IMR-90 (cell line): ENCODE measurements at regions not wholly inside any gene's neighbourhood (a gene's known extent, or its start where the extent isn't known, plus 50 kb on each side); places are given as distances from the start of the nearest gene placed in this dataset.

ENCODE experiments used
- ATAC-seq: fragments of 200-7000 bp; cut with Tn5 transposase; 2 replicates; pipeline ENCODE4 v1.9.1; 2020; ENCODE audit warnings: low read depth, mild to moderate bottlenecking, moderate library complexity
- BruUV-seq: library from RNA; stranded (reverse); fragments of 400-500 nt; replicated peaks from 2 replicates; lab custom pipeline; 2021; lab: Mats Ljungman, UMichigan
- CTCF ChIA-PET: fragments of 300-600 bp; formaldehyde crosslinking; extraction: SDS; loops from one replicate; lab custom pipeline; 2021; ENCODE audit warnings: antibody characterized with exemption; lab: Yijun Ruan, JAX
- POLR2A ChIA-PET: fragments of 300-600 bp; sonication (Branson Sonifier 250); formaldehyde crosslinking; loops from one replicate; lab custom pipeline; 2022; ENCODE audit warnings: antibody characterized with exemption; ENCODE audit not compliant: unreplicated experiment; lab: Charles Lee
- DNase-seq: peaks from one replicate; pipeline ENCODE4 v3.0.0; 2013
- H2AFZ ChIP-seq: replicated peaks from 2 replicates; pipeline ENCODE3; 2013; ENCODE audit warnings: low read length, mild to moderate bottlenecking; ENCODE audit not compliant: poor library complexity
- H2AK5ac ChIP-seq: 2 replicates; pipeline ENCODE4 v1.6.1; 2013; ENCODE audit warnings: low read depth, low read length, inconsistent platforms
- H2AK9ac ChIP-seq: replicated peaks from 2 replicates; pipeline ENCODE3; 2013; ENCODE audit warnings: mild to moderate bottlenecking, low read depth, low read length, moderate library complexity; ENCODE audit not compliant: poor library complexity
- H2BK120ac ChIP-seq: 2 replicates; pipeline ENCODE4 v1.6.1; 2013; ENCODE audit warnings: low read depth, low read length, inconsistent platforms
- H2BK15ac ChIP-seq: 3 replicates; pipeline ENCODE4 v1.6.1; 2013; ENCODE audit warnings: low read depth, low read length, inconsistent platforms
- H2BK20ac ChIP-seq: 2 replicates; pipeline ENCODE4 v1.6.1; 2013; ENCODE audit warnings: low read depth, mild to moderate bottlenecking, inconsistent platforms, low read length, moderate library complexity
- H2BK5ac ChIP-seq: 2 replicates; pipeline ENCODE4 v1.6.1; 2013; ENCODE audit warnings: mild to moderate bottlenecking, low read depth, low read length, inconsistent platforms; ENCODE audit not compliant: poor library complexity, severe bottlenecking
- H3K14ac ChIP-seq: replicated peaks from 2 replicates; pipeline ENCODE4 v1.6.1; 2013; ENCODE audit warnings: low read depth, low read length, inconsistent platforms
- H3K18ac ChIP-seq: 2 replicates; pipeline ENCODE4 v1.6.1; 2013; ENCODE audit warnings: low read depth, low read length, control low read depth
- H3K23ac ChIP-seq: 2 replicates; pipeline ENCODE4 v1.6.1; 2013; ENCODE audit warnings: low read depth, low read length, inconsistent platforms
- H3K27ac ChIP-seq: 2 replicates; pipeline ENCODE4 v1.5.1; 2013; ENCODE audit warnings: mild to moderate bottlenecking, control low read depth, low read length; ENCODE audit not compliant: insufficient read depth
- H3K27me3 ChIP-seq: 2 replicates; pipeline ENCODE4 v1.6.1; 2013; ENCODE audit warnings: low read length; ENCODE audit not compliant: control insufficient read depth, insufficient read depth
- H3K36me3 ChIP-seq: 2 replicates; pipeline ENCODE4 v1.6.1; 2013; ENCODE audit warnings: low read length, mixed read lengths; ENCODE audit not compliant: control insufficient read depth, insufficient read depth
- H3K4ac ChIP-seq: 2 replicates; pipeline ENCODE4 v1.6.1; 2013; ENCODE audit warnings: low read depth, low read length, inconsistent platforms
- H3K4me1 ChIP-seq: 2 replicates; pipeline ENCODE4 v1.6.1; 2013; ENCODE audit warnings: low read length, mixed read lengths; ENCODE audit not compliant: control insufficient read depth, insufficient read depth
- H3K4me2 ChIP-seq: 2 replicates; pipeline ENCODE4 v1.6.1; 2013; ENCODE audit warnings: low read depth, mild to moderate bottlenecking, control low read depth, low read length, moderate library complexity
- H3K4me3 ChIP-seq: 2 replicates; pipeline ENCODE4 v1.5.1; 2013; ENCODE audit warnings: low read depth, mild to moderate bottlenecking, control low read depth, low read length, moderate library complexity; ENCODE audit not compliant: insufficient read depth
- H3K56ac ChIP-seq: 2 replicates; pipeline ENCODE4 v1.6.1; 2013; ENCODE audit warnings: low read length, inconsistent platforms; ENCODE audit not compliant: insufficient read depth; ENCODE audit errors: extremely low read depth
- H3K79me1 ChIP-seq, 2 experiments: 2 replicates each; pipeline ENCODE4 v1.6.1; 2013; ENCODE audit warnings: low read length in 2 of 2, inconsistent platforms in 1 of 2, low read depth in 1 of 2
- H3K9ac ChIP-seq: 2 replicates; pipeline ENCODE4 v1.6.1; 2013; ENCODE audit warnings: low read depth, low read length, control low read depth
- H3K9me1 ChIP-seq: 2 replicates; pipeline ENCODE4 v1.6.1; 2013; ENCODE audit warnings: low read length, inconsistent platforms; ENCODE audit not compliant: insufficient read depth
- H3K9me3 ChIP-seq: 2 replicates; pipeline ENCODE4 v1.6.1; 2013; ENCODE audit warnings: low read length; ENCODE audit not compliant: control insufficient read depth, insufficient read depth
- H4K20me1 ChIP-seq: 2 replicates; pipeline ENCODE4 v1.6.1; 2013; ENCODE audit warnings: low read length, inconsistent platforms; ENCODE audit not compliant: insufficient read depth
- H4K5ac ChIP-seq: 2 replicates; pipeline ENCODE4 v1.6.1; 2013; ENCODE audit warnings: mild to moderate bottlenecking, low read depth, low read length, control low read depth
- H4K8ac ChIP-seq, 2 experiments: 2 replicates each; pipeline ENCODE4 v1.6.1; 2013; ENCODE audit warnings: low read depth in 2 of 2, low read length in 2 of 2, control low read depth in 1 of 2, inconsistent platforms in 1 of 2
- H4K91ac ChIP-seq: 2 replicates; pipeline ENCODE4 v1.6.1; 2013; ENCODE audit warnings: low read depth, low read length, inconsistent platforms; ENCODE audit not compliant: insufficient read depth
- MXI1 ChIP-seq: IDR thresholded peaks from 2 replicates; pipeline ENCODE4 v1.6.1; 2012; ENCODE audit warnings: low read depth, mild to moderate bottlenecking, low read length, moderate library complexity, borderline replicate concordance
- WGBS, 2 experiments: methylation state at CpG; one replicate each; pipeline versions ENCODE4 v1.1.5 to v1.1.7; 2013; ENCODE audit warnings: missing lambda C conversion rate in 2 of 2; ENCODE audit not compliant: insufficient read length in 1 of 2; ENCODE audit errors: extremely low coverage in 2 of 2; 5-methylcytosine and 5-hydroxymethylcytosine counted together
- dilution Hi-C: fragments of 300-500 bp; cut with HindIII; formaldehyde crosslinking; loops from one replicate; pipeline ENCODE4 v1.14.3; 2018; ENCODE audit warnings: low sequenced_read_pairs; ENCODE audit not compliant: unreplicated experiment
- in situ Hi-C: fragments of 300-500 bp; cut with MboI; formaldehyde crosslinking; loops from 3 replicates; pipeline ENCODE4 v1.14.3; 2019; ENCODE audit warnings: low sequenced_read_pairs, inconsistent platforms, mixed read lengths
- intact Hi-C: fragments of 100-400 bp; cut with micrococcal nuclease; formaldehyde crosslinking; loops from 2 replicates; pipeline ENCODE4 v1.10.0; 2022

GRCh38 chr11:29562183-29562582 lies 454.6 kb downstream of the KCNA4 start:
- no peak overlapping the region for H4K5ac ChIP-seq
- H4K91ac ChIP-seq, result no peak overlapping the region
- H3K4me2 ChIP-seq, result no peak overlapping the region
- in situ Hi-C loops, result no loop called here
- H2AFZ ChIP-seq, result no peak overlapping the region
- H3K9ac ChIP-seq, result no peak overlapping the region
- no peaks in the 10 kb centered on the region for H3K9me1 ChIP-seq
- no peak overlapping the region for H2BK15ac ChIP-seq
- no peak for TF ChIP-seq MXI1
- no peaks in the 10 kb centered on the region for H3K27me3 ChIP-seq
- H2AK5ac ChIP-seq, result no peak overlapping the region
- H4K20me1 ChIP-seq, result no peaks in the 10 kb centered on the region
- no peak overlapping the region for H3K18ac ChIP-seq
- no peak overlapping the region for H3K27ac ChIP-seq
- no peak overlapping the region for H3K4me3 ChIP-seq
- no peak overlapping the region for H3K4ac ChIP-seq
- no peak overlapping the region for H4K8ac ChIP-seq
- H2BK5ac ChIP-seq, result no peak overlapping the region
- intact Hi-C loops, result no loop called here
- no peaks in the 10 kb centered on the region for H3K36me3 ChIP-seq
- ChIA-PET POLR2A (interaction anchor here (0.7 kb wide), 1 partner anchor 575 kb away, joined by 7 read pairs; no protein-coding TSS in a partner anchor), CTCF (interaction anchor here (0.6 kb wide), 1 partner anchor 1493 kb away, joined by 5 read pairs; no protein-coding TSS in a partner anchor)
- H3K9me3 ChIP-seq, result no peaks in the 10 kb centered on the region
- H2BK20ac ChIP-seq, result no peak overlapping the region
- no peak overlapping the region for H2BK120ac ChIP-seq
- no peak overlapping the region for H3K56ac ChIP-seq
- 67% methylated on average over 1 of the region's 3 CpGs; no CpG with 5 or more reads in 1 of the 2 experiments for WGBS, 2 experiments
- no peaks in the 10 kb centered on the region for H3K4me1 ChIP-seq
- no peak for DNase-seq
- H3K79me1 ChIP-seq, result no peaks in the 10 kb centered on the region
- no peak overlapping the region for H3K14ac ChIP-seq
- H2AK9ac ChIP-seq, result no peak overlapping the region
- ATAC-seq, result no peak
- H3K23ac ChIP-seq, result no peak overlapping the region
- no TSS peak for BruUV-seq
- dilution Hi-C loops, result no loop called here
